Muscle layer of duodenum (tissue), 2 donors: ENCODE measurements at regions not wholly inside any gene's neighbourhood (a gene's known extent, or its start where the extent isn't known, plus 50 kb on each side); places are given as distances from the start of the nearest gene placed in this dataset.
"Not testable (repeated sequence)": the region's sequence is repeated elsewhere in the genome, so short reads cannot be mapped to it uniquely, and the experiment has no call there.

Source experiments
- H3K27ac ChIP-seq: one replicate; pipeline ENCODE4 v1.7.0; 2013; ENCODE audit warnings: mild to moderate bottlenecking, low read length
- H3K27me3 ChIP-seq: one replicate; pipeline ENCODE4 v1.7.0; 2013; ENCODE audit warnings: low read depth, mild to moderate bottlenecking, control low read depth, low read length
- H3K36me3 ChIP-seq, 2 donors: one replicate each; pipeline ENCODE4 v1.7.0; 2013; ENCODE audit warnings: low read length in 2 of 2, control low read depth in 1 of 2, mild to moderate bottlenecking in 1 of 2; ENCODE audit not compliant: insufficient read depth in 2 of 2, control insufficient read depth in 1 of 2
- H3K4me1 ChIP-seq, 2 donors: one replicate each; pipeline ENCODE4 v1.7.0; 2013; ENCODE audit warnings: low read length in 2 of 2, mild to moderate bottlenecking in 2 of 2, control low read depth in 1 of 2, moderate library complexity in 1 of 2; ENCODE audit not compliant: insufficient read depth in 2 of 2, control insufficient read depth in 1 of 2
- H3K4me3 ChIP-seq, 2 donors: one replicate each; pipeline ENCODE4 v1.7.0; 2013; ENCODE audit warnings: low read length in 2 of 2, low read depth in 1 of 2, mild to moderate bottlenecking in 1 of 2
- H3K9me3 ChIP-seq, 2 donors: one replicate each; pipeline ENCODE4 v1.7.0; 2013; ENCODE audit warnings: low read length in 2 of 2, control low read depth in 1 of 2, mild to moderate bottlenecking in 1 of 2; ENCODE audit not compliant: control insufficient read depth in 1 of 2
- donor health status: healthy.

DNA sequence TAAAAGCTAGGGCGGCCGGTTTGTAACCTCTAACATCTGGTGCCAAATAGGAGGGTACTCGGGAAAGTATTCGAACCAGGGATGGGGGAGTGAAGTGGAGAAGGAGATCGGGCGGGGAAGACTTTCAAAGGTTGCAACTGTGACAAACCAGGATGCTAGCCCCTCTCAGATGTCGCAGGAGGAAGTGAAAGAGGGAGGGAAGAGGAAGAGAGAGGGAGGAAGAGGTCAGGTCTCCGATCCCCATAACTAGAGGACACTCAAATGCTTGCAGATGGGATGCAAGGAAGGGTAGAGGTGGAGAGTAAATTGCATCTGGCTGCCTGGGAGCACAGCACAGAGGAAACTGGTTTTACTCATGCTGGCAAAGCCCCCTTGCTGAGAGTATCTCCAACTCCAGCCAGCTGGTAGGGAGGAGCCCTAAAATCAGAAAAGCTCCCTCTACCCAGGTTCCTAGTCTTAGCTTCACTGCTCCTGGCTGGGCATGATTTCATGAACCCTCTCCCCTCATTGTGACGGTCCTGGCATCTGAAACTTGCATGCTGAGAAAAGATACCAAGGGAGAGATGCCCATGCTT lies 696.7 kb upstream of the TBX3 start:
- no peak overlapping the region for H3K4me3 ChIP-seq
- H3K36me3 ChIP-seq = no peaks in the 10 kb centered on the region
- no peak overlapping the region for H3K27ac ChIP-seq
- H3K9me3 ChIP-seq = no peaks in the 10 kb centered on the region
- no peaks in the 10 kb centered on the region for H3K27me3 ChIP-seq
- H3K4me1 ChIP-seq = no peaks in the 10 kb centered on the region

DNA sequence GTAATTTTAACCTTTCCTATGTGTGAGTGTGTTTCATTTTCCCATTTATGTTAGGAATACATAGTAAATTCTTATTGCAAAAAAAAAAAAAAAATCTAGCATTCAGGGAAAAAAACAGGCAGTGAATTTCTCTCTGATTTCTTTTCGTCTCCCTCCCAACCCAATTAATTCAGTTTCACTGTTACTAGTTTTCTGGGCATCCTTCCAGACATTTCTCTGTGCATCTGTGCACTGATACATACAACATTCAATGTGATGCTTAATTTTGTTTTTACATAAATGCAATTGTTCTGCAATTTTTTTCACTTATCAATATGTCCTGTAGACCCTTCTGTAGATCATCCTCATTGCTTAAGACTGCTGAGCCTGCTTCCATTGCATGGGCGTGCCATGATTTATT lies 694.3 kb upstream of the TBX3 start:
- Histone ChIP-seq H3K4me3 (no peak overlapping the region), H3K27me3 (no peaks in the 10 kb centered on the region), H3K36me3 (no peaks in the 10 kb centered on the region), H3K27ac (no peak overlapping the region), H3K4me1 (no peaks in the 10 kb centered on the region), H3K9me3 (no peaks in the 10 kb centered on the region)

DNA sequence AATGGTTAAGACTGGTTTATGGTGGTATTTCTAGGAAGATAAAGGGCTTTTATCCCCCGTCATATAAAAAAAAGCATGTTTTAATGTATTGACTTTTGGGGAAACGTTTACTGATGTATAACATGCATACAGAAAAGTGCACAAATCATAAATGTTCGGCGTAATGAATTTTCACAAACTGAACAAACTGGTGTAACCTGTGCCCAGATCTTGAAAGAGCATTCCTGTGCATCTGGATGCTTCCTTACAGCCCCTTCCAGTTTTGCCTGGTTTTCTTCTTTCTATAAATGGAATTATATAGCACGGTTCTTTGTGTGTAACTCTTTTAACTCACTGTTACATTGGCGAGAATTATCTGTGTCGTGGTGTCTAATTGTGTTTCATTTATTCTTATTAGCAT lies 693.8 kb upstream of the TBX3 start:
- Histone ChIP-seq H3K36me3 (no peaks in the 10 kb centered on the region), H3K9me3 (no peaks in the 10 kb centered on the region), H3K4me3 (no peak overlapping the region), H3K27me3 (no peaks in the 10 kb centered on the region), H3K27ac (no peak overlapping the region), H3K4me1 (no peaks in the 10 kb centered on the region)

DNA sequence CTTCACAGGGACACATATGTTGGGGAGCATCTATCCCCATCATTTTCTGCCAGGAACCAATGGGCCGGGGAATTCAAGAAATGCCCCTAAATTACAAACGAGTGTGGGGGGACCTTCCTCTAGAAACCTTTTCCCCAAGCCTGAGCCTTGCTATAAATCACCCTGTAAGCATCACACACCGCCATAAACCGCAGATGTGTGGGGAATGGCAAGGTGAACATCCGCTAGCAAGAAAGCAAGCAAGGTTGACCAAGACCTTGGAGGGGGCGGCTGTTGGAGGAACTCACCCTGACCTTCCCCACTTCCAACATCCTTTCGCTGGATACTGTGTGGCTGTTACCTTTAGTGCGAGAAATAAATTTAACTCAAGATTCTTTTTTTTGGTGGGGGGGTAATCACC lies 693.3 kb upstream of the TBX3 start:
- Histone ChIP-seq H3K36me3 (no peaks in the 10 kb centered on the region), H3K9me3 (no peaks in the 10 kb centered on the region), H3K4me3 (no peak overlapping the region), H3K27ac (no peak overlapping the region), H3K4me1 (no peaks in the 10 kb centered on the region), H3K27me3 (no peaks in the 10 kb centered on the region)

DNA sequence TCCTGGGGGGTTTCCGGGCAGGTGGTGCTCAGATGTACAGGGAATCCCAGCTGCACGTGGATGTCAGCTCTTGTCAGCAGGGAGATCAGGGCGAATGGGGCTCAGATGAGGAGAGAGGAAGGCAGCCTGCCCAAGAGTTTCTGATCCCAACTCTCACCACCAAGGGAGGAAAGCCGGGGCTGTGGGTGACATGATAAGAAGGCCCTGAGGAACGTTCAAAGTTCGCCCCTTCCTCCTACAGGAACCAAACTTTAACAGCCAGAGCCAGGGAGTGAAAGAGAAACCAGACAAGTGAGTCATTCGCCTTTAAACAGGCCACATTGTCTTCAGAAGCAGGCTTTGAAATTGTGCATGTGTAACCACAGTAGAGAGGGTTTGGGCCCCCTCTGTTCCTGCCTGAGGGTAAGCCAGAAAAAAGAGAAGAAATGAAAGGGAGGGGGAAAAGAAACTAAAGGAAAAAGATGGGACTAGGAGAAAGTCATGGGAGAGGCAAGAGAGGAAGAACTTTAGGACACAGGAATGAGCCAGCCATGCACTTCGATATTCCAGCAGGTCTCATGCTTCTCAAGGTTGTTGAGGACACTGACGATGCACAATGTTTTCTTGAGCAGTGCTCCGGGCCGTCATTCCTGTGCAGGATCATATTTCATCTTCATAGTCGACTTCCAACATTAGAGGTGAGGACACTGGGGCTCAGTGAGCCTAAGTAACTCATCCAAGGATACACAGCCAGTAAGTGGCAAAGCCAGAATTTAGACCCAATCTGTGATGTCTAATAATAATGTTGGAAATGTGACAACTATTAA lies 691.4 kb upstream of the TBX3 start:
- Histone ChIP-seq H3K4me3 (no peak overlapping the region), H3K36me3 (no peaks in the 10 kb centered on the region), H3K4me1 (no peaks in the 10 kb centered on the region), H3K9me3 (no peaks in the 10 kb centered on the region), H3K27me3 (no peaks in the 10 kb centered on the region), H3K27ac (no peak overlapping the region)

DNA sequence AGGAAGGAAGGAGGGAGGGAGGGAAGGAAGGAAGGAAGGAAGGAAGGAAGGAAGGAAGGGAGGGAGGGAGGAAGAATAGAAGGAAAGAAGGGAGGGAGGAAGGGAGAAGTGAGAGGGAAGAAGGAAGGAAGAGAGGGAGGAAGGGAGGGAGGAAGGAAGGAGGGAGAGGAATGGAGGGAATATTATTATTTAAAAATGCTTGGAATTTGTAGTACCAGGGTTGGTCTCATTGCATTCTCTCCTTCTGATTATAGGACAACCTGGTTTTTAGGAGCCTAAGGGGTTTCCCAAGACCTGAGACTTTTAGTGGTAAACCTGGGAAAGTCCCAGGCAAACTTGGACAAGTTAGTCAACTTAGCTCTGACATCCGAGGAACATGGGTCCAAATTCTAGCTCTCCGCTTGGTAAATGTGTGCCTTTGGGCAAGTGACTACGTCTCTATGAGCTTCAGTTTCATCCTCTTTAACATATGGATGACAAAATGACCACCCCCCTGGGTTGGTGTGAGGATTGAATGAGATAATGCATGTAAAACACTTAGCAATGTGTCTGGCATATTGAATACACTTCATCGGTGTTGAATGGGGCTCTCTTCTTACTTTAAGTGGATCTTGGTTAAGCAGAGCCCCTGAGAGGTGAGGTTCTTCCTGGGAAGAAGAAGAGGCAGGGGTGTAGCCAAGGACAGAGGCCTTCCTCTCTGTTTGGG lies 690.7 kb upstream of the TBX3 start:
- Histone ChIP-seq H3K36me3 (no peaks in the 10 kb centered on the region), H3K4me1 (no peaks in the 10 kb centered on the region), H3K9me3 (no peaks in the 10 kb centered on the region), H3K27ac (no peak overlapping the region), H3K27me3 (no peaks in the 10 kb centered on the region), H3K4me3 (no peak overlapping the region)

DNA sequence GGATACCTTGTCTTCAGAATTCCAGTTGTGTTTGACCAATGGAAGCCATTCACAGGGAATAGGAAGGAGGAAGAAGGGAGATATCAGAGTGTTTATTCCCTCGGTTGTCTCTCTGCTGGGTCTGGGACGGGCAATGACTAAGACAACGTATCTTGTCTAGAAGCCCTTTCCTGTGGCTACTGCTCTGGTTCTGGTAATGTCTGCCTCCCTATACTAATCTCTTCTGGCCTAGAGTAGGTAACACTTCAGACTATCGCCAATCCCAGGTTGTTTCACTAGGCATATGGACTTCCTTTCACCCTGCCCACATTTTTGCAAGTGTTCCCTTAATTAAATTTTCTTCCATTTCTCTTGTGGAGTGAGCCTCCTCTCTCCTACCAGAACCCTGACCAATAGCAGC lies 687.7 kb upstream of the TBX3 start:
- Histone ChIP-seq H3K4me1 (no peaks in the 10 kb centered on the region), H3K27ac (no peak overlapping the region), H3K36me3 (no peaks in the 10 kb centered on the region)

DNA sequence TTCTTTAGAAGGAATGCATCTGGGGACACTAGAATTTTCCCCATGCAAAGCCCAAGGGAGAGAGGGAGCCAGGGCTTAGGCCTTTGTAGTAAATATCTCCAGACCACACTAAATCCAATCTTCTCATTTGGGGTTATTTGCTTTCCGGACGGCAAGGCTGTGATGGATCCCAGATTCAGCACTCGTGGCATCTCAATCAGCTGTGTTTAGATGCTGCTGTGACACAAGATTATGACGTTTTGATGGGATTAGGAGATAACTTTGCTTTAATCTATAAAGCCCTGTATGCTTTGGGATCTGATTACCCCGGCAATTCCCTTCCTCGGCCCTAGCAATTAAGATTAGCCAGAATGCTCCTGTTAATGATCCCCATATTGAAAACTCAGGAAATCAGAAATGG lies 686.7 kb upstream of the TBX3 start:
- Histone ChIP-seq H3K9me3 (no peaks in the 10 kb centered on the region), H3K27me3 (no peaks in the 10 kb centered on the region)

More for the DNA sequence above, 687.7 kb upstream of the TBX3 start:
- no peak overlapping the region for H3K4me3 ChIP-seq
- no peaks in the 10 kb centered on the region for H3K27me3 ChIP-seq
- no peaks in the 10 kb centered on the region for H3K9me3 ChIP-seq

DNA sequence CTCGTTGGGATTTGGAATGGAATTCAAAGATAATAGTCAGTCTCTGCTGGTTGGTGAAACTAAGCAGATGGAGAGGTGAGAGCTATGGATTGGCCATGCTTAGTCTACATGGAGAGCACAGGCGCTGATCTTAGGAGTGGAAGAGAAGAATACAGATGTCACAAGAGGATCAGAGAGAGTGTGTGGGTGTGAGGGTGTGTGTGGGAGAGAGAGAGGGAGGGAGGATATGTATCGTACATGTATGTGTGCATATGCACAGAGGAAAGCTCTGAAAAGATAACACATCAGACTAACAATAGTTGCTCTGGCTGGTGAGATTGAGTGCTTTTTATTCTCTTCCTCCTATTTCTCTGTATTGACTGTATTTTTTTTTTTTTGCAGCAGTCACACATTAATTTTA lies 686.2 kb upstream of the TBX3 start:
- Histone ChIP-seq H3K27ac (no peak overlapping the region), H3K9me3 (no peaks in the 10 kb centered on the region), H3K4me3 (no peak overlapping the region), H3K27me3 (no peaks in the 10 kb centered on the region), H3K36me3 (no peaks in the 10 kb centered on the region), H3K4me1 (no peaks in the 10 kb centered on the region)

More for the DNA sequence above, 686.7 kb upstream of the TBX3 start:
- H3K4me3 ChIP-seq = no peak overlapping the region
- no peaks in the 10 kb centered on the region for H3K36me3 ChIP-seq
- H3K27ac ChIP-seq = no peak overlapping the region
- H3K4me1 ChIP-seq = no peaks in the 10 kb centered on the region

DNA sequence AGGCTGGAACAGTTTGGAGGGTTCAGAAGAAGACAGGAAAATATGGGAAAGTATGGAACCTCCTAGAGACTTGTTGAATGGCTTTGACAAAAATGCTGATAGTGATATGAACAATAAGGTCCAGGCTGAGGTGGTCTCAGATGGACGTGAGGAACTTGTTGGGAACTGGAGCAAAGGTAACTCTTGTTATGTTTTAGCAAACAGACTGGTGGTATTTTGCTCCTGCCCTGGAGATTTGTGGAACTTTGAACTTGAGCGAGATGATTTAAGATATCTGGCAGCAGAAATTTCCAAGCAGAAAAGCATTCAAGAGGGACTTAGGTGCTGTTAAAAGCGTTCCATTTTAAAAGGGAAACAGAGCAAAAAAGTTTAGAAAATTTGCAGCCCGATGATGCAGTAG lies 682.3 kb upstream of the TBX3 start:
- H3K27me3 ChIP-seq, H3K27ac ChIP-seq, H3K9me3 ChIP-seq, H3K36me3 ChIP-seq, H3K4me3 ChIP-seq, H3K4me1 ChIP-seq: not testable (repeated sequence)

DNA sequence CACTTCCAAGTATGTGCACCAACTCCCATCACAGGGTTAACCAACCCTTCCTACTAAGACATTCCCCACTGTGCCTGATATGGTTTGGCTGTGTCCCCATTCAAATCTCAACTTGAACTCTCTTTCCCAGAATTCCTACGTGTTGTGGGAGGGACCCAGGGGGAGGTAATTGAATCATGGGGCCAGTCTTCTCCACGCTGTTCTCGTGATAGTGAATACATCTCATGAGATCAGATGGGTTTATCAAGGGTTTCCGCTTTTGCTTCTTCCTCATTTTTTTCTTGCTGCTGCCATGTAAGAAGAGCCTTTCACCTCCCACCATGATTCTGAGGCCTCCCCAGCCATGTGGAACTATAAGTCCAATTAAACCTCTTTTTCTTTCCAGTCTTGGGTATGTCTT lies 681.8 kb upstream of the TBX3 start:
- not testable (repeated sequence) for H3K36me3 ChIP-seq, H3K27ac ChIP-seq, H3K9me3 ChIP-seq, H3K4me1 ChIP-seq, H3K4me3 ChIP-seq, H3K27me3 ChIP-seq
